ENCODE measurements at regions not wholly inside any gene's neighbourhood (a gene's known extent, or its start where the extent isn't known, plus 50 kb on each side); places are given as distances from the start of the nearest gene placed in this dataset.
"Not testable (repeated sequence)": the region's sequence is repeated elsewhere in the genome, so short reads cannot be mapped to it uniquely, and the experiment has no call there.

GRCh38 chr1:222057162-222057561 is 315.3 kb upstream of the DUSP10 start:
- no peak for FAIRE-seq

GRCh38 chr1:222054416-222054815 is 312.5 kb upstream of the DUSP10 start:
- no peak for FAIRE-seq

- FAIRE-seq: no peak
Measured at GRCh38 chr1:222053790-222054294, 312.0 kb upstream of the DUSP10 start.

GRCh38 chr1:222051311-222051710 is 309.4 kb upstream of the DUSP10 start:
- FAIRE-seq: not testable (repeated sequence)

GRCh38 chr1:222049661-222050060 is 307.8 kb upstream of the DUSP10 start:
- not testable (repeated sequence) for FAIRE-seq

GRCh38 chr1:222049176-222049575 is 307.3 kb upstream of the DUSP10 start:
- no peak for FAIRE-seq

GRCh38 chr1:222048094-222048595 is 306.3 kb upstream of the DUSP10 start:
- FAIRE-seq: no peak

GRCh38 chr1:222047366-222047765 is 305.5 kb upstream of the DUSP10 start:
- no peak for FAIRE-seq

GRCh38 chr1:222046684-222047263 is 304.9 kb upstream of the DUSP10 start:
- no peak for FAIRE-seq

- FAIRE-seq: no peak
Measured at GRCh38 chr1:222045786-222046185, 303.9 kb upstream of the DUSP10 start.

- no peak for FAIRE-seq
Measured at GRCh38 chr1:222045236-222045635, 303.3 kb upstream of the DUSP10 start.

- no peak for FAIRE-seq
Measured at GRCh38 chr1:222043444-222044292, 301.8 kb upstream of the DUSP10 start.

GRCh38 chr1:222042120-222042519 is 300.2 kb upstream of the DUSP10 start:
- FAIRE-seq: no peak

GRCh38 chr1:222040955-222041354 is 299.1 kb upstream of the DUSP10 start:
- no peak for FAIRE-seq

- FAIRE-seq: no peak
Measured at GRCh38 chr1:222040121-222040805, 298.4 kb upstream of the DUSP10 start.

- no peak for FAIRE-seq
Measured at GRCh38 chr1:222038971-222039370, 297.1 kb upstream of the DUSP10 start.

GRCh38 chr1:222037720-222038119 is 295.8 kb upstream of the DUSP10 start:
- no peak for FAIRE-seq

GRCh38 chr1:222034790-222035189 is 292.9 kb upstream of the DUSP10 start:
- no peak for FAIRE-seq

GRCh38 chr1:222033450-222033849 is 291.6 kb upstream of the DUSP10 start:
- no peak for FAIRE-seq

- FAIRE-seq: no peak
Measured at GRCh38 chr1:222031318-222031717, 289.4 kb upstream of the DUSP10 start.

- no peak for FAIRE-seq
Measured at GRCh38 chr1:222028676-222029075, 286.8 kb upstream of the DUSP10 start.

- FAIRE-seq: no peak
Measured at GRCh38 chr1:222028116-222028515, 286.2 kb upstream of the DUSP10 start.

GRCh38 chr1:222026280-222026679 is 284.4 kb upstream of the DUSP10 start:
- FAIRE-seq: no peak

GRCh38 chr1:222023025-222023424 is 281.1 kb upstream of the DUSP10 start:
- FAIRE-seq: no peak
